Muscle of leg (tissue), 3 donors: ENCODE measurements at regions not wholly inside any gene's neighbourhood (a gene's known extent, or its start where the extent isn't known, plus 50 kb on each side); places are given as distances from the start of the nearest gene placed in this dataset.
"Not testable (repeated sequence)": the region's sequence is repeated elsewhere in the genome, so short reads cannot be mapped to it uniquely, and the experiment has no call there.

Experiments
- DNase-seq: peaks from one replicate; pipeline ENCODE4 v3.0.0; 2013
- H3K27ac ChIP-seq: one replicate; pipeline ENCODE4 v1.5.1; 2013; ENCODE audit warnings: mild to moderate bottlenecking, low read length, control low read depth
- H3K27me3 ChIP-seq: one replicate; pipeline ENCODE4 v1.6.1; 2013; ENCODE audit warnings: low read length; ENCODE audit not compliant: control insufficient read depth, insufficient read depth
- H3K36me3 ChIP-seq: one replicate; pipeline ENCODE4 v1.6.1; 2013; ENCODE audit warnings: low read length; ENCODE audit not compliant: control insufficient read depth, insufficient read depth
- H3K4me1 ChIP-seq: one replicate; pipeline ENCODE4 v1.6.1; 2013; ENCODE audit warnings: low read length; ENCODE audit not compliant: control insufficient read depth, insufficient read depth
- H3K4me3 ChIP-seq: one replicate; pipeline ENCODE4 v1.5.1; 2013; ENCODE audit warnings: low read length, control low read depth
- H3K9me3 ChIP-seq: replicated peaks from 2 replicates; pipeline ENCODE4 v1.6.1; 2013; ENCODE audit warnings: low read depth, low read length; ENCODE audit not compliant: control insufficient read depth
- WGBS: methylation state at CpG from one replicate; pipeline ENCODE4 v1.1.5; 2013; ENCODE audit warnings: missing lambda C conversion rate; ENCODE audit not compliant: insufficient coverage; 5-methylcytosine and 5-hydroxymethylcytosine counted together

GRCh38 chr6:47424436-47424836 lies 53.2 kb upstream of the CD2AP start:
- 90% methylated on average over 1 of the region's 4 CpGs for WGBS
- Histone ChIP-seq H3K9me3 (no peaks in the 10 kb centered on the region), H3K4me1 (peaks cover 3% of the 10 kb centered on the region), H3K4me3 (no peak overlapping the region), H3K27ac (no peak overlapping the region), H3K27me3 (no peaks in the 10 kb centered on the region), H3K36me3 (no peaks in the 10 kb centered on the region)
- DNase-seq = no peak

DNA sequence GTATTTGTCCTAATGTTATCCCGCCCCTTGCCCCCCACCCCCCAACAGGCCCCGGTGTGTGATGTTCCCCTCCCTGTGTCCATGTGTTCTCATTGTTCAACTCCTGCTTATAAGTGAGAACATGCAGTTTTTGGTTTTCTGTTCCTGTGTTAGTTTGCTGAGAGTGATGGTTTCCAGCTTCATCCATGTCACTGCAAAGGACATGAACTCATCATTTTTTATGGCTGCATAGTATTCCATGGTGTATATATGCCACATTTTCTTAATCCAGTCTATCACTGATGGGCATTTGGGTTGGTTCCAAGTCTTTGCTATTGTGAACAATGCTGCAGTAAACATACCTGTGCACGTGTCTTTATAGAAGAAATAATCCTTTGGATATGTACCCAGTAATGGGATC lies 51.9 kb upstream of the CD2AP start:
- H3K4me1 ChIP-seq, H3K4me3 ChIP-seq, H3K9me3 ChIP-seq, H3K27ac ChIP-seq, H3K27me3 ChIP-seq, H3K36me3 ChIP-seq, DNase-seq: not testable (repeated sequence)
- WGBS = no CpG with 5 or more reads among the region's 3 CpGs

DNA sequence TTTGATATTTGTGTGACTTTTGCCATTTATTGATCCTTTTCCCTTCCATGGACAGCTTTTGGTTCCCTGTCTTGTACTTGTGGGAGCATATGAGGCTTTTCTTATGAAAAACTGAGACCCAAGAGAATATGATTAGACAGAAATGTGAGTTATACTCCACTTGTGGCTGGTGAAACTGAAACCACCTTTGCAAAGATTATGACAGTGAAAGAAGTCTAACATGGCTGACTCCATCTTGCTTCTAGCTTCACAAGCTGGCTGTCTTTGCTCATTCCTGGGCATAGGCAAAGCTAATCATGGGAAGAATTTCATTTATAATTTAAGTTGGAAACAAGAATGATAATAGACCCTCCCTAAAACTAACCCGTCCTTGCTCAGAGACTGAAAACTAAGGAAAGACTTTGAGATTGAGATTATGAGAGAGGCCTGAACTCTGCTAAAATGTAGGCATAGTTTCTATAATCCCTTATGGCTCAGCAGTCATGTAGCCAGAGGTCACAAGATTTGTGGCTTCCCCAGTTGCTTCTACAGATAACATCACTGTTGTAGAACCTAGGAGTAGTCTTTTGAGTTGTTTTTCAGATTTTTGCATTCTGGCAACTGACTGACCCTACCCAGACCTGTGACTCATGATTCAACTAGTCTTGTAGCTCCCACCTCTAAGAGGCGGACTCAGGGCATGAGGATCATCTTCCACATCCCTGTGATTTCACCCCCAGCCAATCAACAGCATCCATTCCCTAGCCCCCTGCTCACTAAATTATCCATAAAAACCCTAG lies 50.9 kb upstream of the CD2AP start:
- DNase-seq = no peak

GRCh38 chr6:47427680-47428079 lies 49.9 kb upstream of the CD2AP start:
- no peaks in the 10 kb centered on the region for H3K36me3 ChIP-seq
- no peak for DNase-seq
- H3K27me3 ChIP-seq = no peaks in the 10 kb centered on the region
- no peaks in the 10 kb centered on the region for H3K4me1 ChIP-seq
- no peaks in the 10 kb centered on the region for H3K9me3 ChIP-seq
- no peak overlapping the region for H3K27ac ChIP-seq
- H3K4me3 ChIP-seq = no peak overlapping the region

More for the DNA sequence above, 50.9 kb upstream of the CD2AP start:
- H3K4me3 ChIP-seq = no peak overlapping the region
- H3K27ac ChIP-seq = no peak overlapping the region
- H3K4me1 ChIP-seq = no peaks in the 10 kb centered on the region
- no peaks in the 10 kb centered on the region for H3K27me3 ChIP-seq
- no peaks in the 10 kb centered on the region for H3K9me3 ChIP-seq
- H3K36me3 ChIP-seq = no peaks in the 10 kb centered on the region
- WGBS = 75% methylated on average over 1 of the region's 2 CpGs
